HUES48 (cell line): ENCODE measurements at regions not wholly inside any gene's neighbourhood (a gene's known extent, or its start where the extent isn't known, plus 50 kb on each side); places are given as distances from the start of the nearest gene placed in this dataset.

Experiments used
- H3K27ac ChIP-seq: one replicate; pipeline ENCODE4 v1.7.0; 2013; ENCODE audit warnings: low read depth, low read length, inconsistent platforms
- H3K27me3 ChIP-seq: 2 replicates; pipeline ENCODE4 v1.6.1; 2013; ENCODE audit warnings: mild to moderate bottlenecking, low read length; ENCODE audit not compliant: control insufficient read depth, insufficient read depth
- H3K36me3 ChIP-seq: 2 replicates; pipeline ENCODE4 v1.6.1; 2013; ENCODE audit warnings: low read length; ENCODE audit not compliant: control insufficient read depth, insufficient read depth
- H3K4me1 ChIP-seq: 2 replicates; pipeline ENCODE4 v1.6.1; 2013; ENCODE audit warnings: mild to moderate bottlenecking, low read length; ENCODE audit not compliant: control insufficient read depth, insufficient read depth
- H3K4me3 ChIP-seq: 2 replicates; pipeline ENCODE4 v1.5.1; 2013; ENCODE audit warnings: mild to moderate bottlenecking, low read depth, low read length
- H3K9ac ChIP-seq: 2 replicates; pipeline ENCODE4 v1.6.1; 2013; ENCODE audit warnings: mild to moderate bottlenecking, low read depth, low read length, moderate library complexity
- H3K9me3 ChIP-seq: 2 replicates; pipeline ENCODE4 v1.6.1; 2013; ENCODE audit warnings: low read length; ENCODE audit not compliant: control insufficient read depth, insufficient read depth

- Histone ChIP-seq H3K27me3 (no peaks in the 10 kb centered on the region), H3K4me3 (no peak overlapping the region)
These were observed 86.3 kb downstream of the ERMARD start for GRCh38 chr6:169837529-169838250.

GRCh38 chr6:169833258-169833794 lies 81.9 kb downstream of the ERMARD start:
- Histone ChIP-seq H3K9me3 (no peaks in the 10 kb centered on the region), H3K27me3 (0 out of 2 replicates have a peak, but pooled peaks cover 2% of the 10 kb centered on the region), H3K4me3 (no peak overlapping the region), H3K4me1 (no peaks in the 10 kb centered on the region; the same call in 1 of the 2 replicates), H3K36me3 (no peaks in the 10 kb centered on the region), H3K9ac (no peak overlapping the region), H3K27ac (no peak overlapping the region)

More at GRCh38 chr6:169837529-169838250, 86.3 kb downstream of the ERMARD start:
- Histone ChIP-seq H3K27ac (no peak overlapping the region), H3K9me3 (no peaks in the 10 kb centered on the region), H3K9ac (no peak overlapping the region), H3K36me3 (no peaks in the 10 kb centered on the region), H3K4me1 (no peaks in the 10 kb centered on the region; the same call in 1 of the 2 replicates)

- Histone ChIP-seq H3K9me3 (no peaks in the 10 kb centered on the region), H3K27ac (no peak overlapping the region), H3K36me3 (no peaks in the 10 kb centered on the region), H3K4me3 (no peak overlapping the region), H3K9ac (no peak overlapping the region), H3K27me3 (0 out of 2 replicates have a peak, but pooled peaks cover 2% of the 10 kb centered on the region), H3K4me1 (peaks cover 6% of the 10 kb centered on the region; the same call in 1 of the 2 replicates)
These were observed 81.0 kb downstream of the ERMARD start for GRCh38 chr6:169832247-169832948.

- Histone ChIP-seq H3K36me3 (no peaks in the 10 kb centered on the region), H3K27me3 (0 out of 2 replicates have a peak, but pooled peaks cover 2% of the 10 kb centered on the region), H3K4me3 (no peak overlapping the region), H3K4me1 (peaks cover 6% of the 10 kb centered on the region; the same call in 1 of the 2 replicates), H3K27ac (no peak overlapping the region), H3K9ac (no peak overlapping the region), H3K9me3 (peaks cover 1% of the 10 kb centered on the region; the same call in 1 of the 2 replicates)
These were observed 80.2 kb downstream of the ERMARD start for GRCh38 chr6:169831450-169832246.
